AG09319 (cell line): ENCODE measurements at regions not wholly inside any gene's neighbourhood (a gene's known extent, or its start where the extent isn't known, plus 50 kb on each side); places are given as distances from the start of the nearest gene placed in this dataset.

ENCODE experiments used
- DNase-seq: peaks from one replicate; pipeline ENCODE4 v3.0.0-alpha.2; 2010; ENCODE audit warnings: low read depth; ENCODE audit errors: extremely low read depth
- TF ChIP-seq, protein P1 (sequence below): IDR thresholded peaks from 2 replicates; pipeline ENCODE4 v1.5.1; 2011; ENCODE audit warnings: low read depth, mild to moderate bottlenecking, inconsistent platforms, low read length, moderate library complexity

DNA sequence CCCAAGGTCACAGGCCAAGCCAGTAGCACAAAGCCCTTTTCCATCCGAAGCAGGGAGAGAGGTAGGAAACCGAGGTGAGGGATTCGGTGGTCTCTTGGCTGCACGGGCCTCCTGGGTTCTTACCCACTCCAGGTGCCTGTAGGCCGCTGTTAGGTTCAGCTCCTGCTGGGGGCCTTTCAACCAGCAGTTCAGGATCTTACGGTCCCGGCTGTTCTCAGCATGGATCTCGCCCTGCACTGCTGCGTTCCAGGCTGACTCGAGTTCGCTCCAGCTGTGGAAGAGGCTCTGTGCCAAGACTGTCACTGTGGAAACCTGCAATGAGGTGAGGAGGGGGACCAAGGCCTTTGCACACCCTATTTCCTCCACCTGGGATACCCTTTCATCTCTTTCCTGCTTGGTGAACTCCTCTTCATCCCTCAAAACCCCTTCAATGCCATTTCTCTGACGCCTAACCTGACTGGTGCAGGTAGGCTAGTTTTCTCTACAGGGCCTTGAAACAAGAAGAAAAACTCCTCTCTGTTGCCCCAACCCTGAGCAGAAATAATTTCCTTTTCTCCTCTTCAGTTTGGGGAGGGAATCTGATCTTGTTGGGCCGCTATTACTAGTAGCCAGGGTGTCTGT is 103.6 kb downstream of the RMI2 start:
- TF ChIP-seq, protein P1, sequence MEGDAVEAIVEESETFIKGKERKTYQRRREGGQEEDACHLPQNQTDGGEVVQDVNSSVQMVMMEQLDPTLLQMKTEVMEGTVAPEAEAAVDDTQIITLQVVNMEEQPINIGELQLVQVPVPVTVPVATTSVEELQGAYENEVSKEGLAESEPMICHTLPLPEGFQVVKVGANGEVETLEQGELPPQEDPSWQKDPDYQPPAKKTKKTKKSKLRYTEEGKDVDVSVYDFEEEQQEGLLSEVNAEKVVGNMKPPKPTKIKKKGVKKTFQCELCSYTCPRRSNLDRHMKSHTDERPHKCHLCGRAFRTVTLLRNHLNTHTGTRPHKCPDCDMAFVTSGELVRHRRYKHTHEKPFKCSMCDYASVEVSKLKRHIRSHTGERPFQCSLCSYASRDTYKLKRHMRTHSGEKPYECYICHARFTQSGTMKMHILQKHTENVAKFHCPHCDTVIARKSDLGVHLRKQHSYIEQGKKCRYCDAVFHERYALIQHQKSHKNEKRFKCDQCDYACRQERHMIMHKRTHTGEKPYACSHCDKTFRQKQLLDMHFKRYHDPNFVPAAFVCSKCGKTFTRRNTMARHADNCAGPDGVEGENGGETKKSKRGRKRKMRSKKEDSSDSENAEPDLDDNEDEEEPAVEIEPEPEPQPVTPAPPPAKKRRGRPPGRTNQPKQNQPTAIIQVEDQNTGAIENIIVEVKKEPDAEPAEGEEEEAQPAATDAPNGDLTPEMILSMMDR = no peak
- no peak for DNase-seq

DNA sequence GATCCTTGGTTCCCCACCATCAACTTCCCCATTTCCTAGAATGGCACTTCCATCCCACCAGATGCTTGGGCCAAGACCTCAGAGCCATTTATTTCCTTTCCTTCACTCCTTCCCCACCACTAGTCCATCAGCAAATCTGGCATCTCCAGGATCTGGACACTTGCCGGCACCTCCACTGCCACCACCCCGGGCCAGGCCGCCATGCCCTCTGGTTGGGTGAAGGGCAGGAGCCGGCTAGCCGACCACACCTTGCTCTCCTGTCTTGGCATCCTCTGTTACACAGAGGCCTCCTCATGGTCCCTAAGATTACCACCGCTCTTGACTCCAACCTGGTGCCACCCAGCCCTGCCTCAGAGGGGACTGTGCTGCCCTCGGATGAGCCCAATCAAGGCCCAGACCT is 104.5 kb downstream of the RMI2 start:
- TF ChIP-seq, protein P1 = no peak
- no peak for DNase-seq

DNA sequence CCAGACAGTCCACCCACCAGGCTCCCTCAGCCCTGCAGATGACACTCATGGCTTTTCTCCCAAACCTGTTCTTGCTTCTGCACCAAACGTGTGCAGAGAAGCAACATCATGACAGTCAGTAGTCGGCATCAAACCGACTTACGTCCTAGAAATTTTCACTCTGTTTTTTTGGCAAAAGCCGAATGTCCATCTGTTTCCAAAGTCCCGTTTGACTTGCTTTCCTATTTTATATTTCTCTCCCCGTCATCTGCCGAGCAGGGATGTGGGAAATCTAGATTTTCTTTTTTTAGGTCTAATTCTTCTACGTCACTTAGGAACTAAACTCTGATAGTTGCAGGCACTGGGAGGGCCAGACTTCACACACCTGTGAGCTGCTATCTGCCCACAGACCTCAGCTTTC is 104.9 kb downstream of the RMI2 start:
- TF ChIP-seq, protein P1 = no peak
- no peak for DNase-seq

DNA sequence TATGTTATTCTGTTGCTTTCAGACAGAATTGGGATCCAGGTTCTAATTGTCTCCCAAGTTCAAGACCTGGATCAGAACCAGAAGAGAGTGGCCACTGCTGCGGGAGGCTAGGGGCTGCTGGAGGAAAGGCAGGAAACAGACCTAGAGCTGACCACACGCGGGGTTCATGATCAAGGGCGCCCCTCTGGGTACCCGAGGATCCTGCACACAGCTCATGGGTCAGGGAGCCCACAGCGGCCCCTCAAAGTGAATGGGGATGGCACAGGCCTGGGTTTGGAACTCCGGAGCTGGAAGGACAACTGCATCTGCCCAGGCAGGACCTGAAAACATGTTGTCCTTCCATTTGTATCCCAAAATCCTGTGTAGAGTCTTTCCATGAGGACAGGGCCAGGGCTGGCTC is 107.0 kb downstream of the RMI2 start:
- TF ChIP-seq, protein P1 = no peak
- no peak for DNase-seq

DNA sequence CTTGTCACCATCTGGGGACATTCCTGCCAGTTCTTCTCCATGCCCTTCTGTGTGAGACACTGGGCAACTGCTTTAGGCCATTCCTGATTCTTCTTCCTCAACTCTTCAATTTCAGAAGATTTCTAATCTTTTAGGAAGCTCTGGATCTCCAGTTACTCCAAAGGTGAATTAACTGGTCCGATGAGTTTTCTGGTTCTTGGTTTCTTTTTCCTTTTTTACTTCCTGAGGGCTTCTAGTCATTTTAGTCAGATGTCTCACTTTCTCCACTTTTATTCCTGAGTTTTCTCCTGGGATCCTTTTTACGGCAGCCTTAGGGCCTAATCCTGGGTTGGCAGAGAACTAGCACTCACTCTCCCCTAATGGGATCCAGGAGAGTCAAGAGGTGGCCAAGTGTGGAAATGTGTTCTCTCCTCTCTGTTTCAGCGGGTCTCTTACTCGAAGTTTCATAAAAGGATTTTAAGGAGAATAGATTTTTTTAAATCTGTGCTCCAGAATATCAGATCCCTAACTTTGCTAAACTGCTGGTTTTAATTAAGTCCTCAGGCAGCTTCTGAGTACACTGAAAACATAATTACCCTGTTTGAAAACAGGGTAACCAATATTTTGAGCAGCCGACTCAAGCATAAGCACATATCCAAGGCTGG is 107.6 kb downstream of the RMI2 start:
- DNase-seq = no peak
- TF ChIP-seq, protein P1 = no peak

DNA sequence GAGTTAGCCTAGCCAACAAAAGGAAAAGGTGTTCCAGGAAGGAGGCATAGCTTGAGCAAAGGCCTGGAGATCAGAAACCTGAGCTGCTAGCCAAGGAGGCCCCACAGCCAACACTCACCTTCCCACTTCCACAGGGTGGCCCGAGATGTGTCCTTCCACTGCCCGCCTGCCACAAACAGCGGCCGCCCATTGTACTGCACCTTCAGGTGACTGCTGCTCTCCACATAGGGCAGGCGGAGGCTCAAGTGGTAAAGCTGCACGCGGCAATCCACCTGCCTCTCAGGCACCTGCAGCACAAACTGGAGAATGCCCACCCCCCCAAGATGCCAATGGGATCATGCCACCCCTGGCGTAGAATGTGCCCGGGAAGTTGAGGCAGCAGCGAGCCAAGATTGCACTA is 111.5 kb downstream of the RMI2 start:
- DNase-seq = no peak
- TF ChIP-seq, protein P1 = no peak

DNA sequence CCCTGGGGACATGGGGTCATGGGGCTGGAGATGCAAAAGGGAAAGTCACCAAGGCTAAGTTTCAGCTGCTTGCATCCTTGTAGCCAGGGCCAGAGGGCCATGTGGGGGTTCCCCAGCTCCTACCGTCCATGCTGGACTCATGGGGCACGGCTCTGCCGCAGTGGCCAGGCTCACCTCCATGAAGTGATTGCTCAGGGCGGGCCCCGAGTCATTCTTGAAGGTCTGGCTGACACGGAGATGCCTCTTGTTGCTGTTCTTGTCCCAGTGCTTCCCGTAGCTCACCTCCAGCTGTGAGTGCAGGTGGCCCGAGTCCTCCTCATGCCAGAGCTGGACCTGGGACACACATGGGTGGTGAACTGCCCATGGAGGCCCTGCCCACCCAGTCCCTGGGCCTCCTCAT is 114.5 kb downstream of the RMI2 start:
- TF ChIP-seq, protein P1 = no peak
- no peak for DNase-seq
